ENCODE measurements at regions not wholly inside any gene's neighbourhood (a gene's known extent, or its start where the extent isn't known, plus 50 kb on each side); places are given as distances from the start of the nearest gene placed in this dataset.

- no peak for TF ChIP-seq POLR2AphosphoS5 (IDR thresholded peaks at IDR 0.05; ENCODE audit: low read depth, low read length)
- TF ChIP-seq TCF7L2 (IDR thresholded peaks at IDR 0.05; ENCODE audit: low read depth, low read length): no peak
- no peak for TF ChIP-seq SIN3A (IDR thresholded peaks at IDR 0.05; ENCODE audit: borderline replicate concordance, insufficient read depth, low read depth, low read length)
- BruUV-seq (replicated peaks): no TSS peak
- ATAC-seq (no peak), DNase-seq (ENCODE audit: low read depth, low spot score) (no peak)
- in situ Hi-C loops (cut with HindIII; ENCODE audit: low pct_unique_long_range_greater_than_20kb, low sequenced_read_pairs) (no loop called here), intact Hi-C loops (cut with micrococcal nuclease; ENCODE audit: unreplicated experiment) (no loop called here)
- no peaks in the 10 kb centered on the region for H3K27me3 ChIP-seq (ENCODE audit: control insufficient read depth, insufficient read depth, low read length)
- POLR2A ChIA-PET: no interaction called here
- H3K9me3 ChIP-seq (ENCODE audit: control insufficient read depth, insufficient read depth, low read depth, low read length): no peaks in the 10 kb centered on the region; the same call in 1 of the 2 replicates
- CTCF ChIA-PET: no interaction called here
- no peak overlapping the region for H3K4me3 ChIP-seq (ENCODE audit: low read depth in 2 of 2, low read length in 2 of 2)
- H3K4me1 ChIP-seq (ENCODE audit: control insufficient read depth, insufficient read depth, low read length): no peaks in the 10 kb centered on the region; the same call in 1 of the 2 replicates
- H3K27ac ChIP-seq (ENCODE audit: low read length): peak overlapping the region; percentile 80; the same call in 1 of the 2 replicates
- no peaks in the 10 kb centered on the region for H3K36me3 ChIP-seq (ENCODE audit: control insufficient read depth, insufficient read depth, low read length)
These were observed 76.8 kb upstream of the KLF6 start for GRCh38 chr10:3861795-3862194.

GRCh38 chr10:3858051-3858845 is 73.2 kb upstream of the KLF6 start:
- intact Hi-C loops (cut with micrococcal nuclease; ENCODE audit: unreplicated experiment) (no loop called here), in situ Hi-C loops (cut with HindIII; ENCODE audit: low pct_unique_long_range_greater_than_20kb, low sequenced_read_pairs) (no loop called here)
- CTCF ChIA-PET: no interaction called here
- H3K4me1 ChIP-seq (ENCODE audit: control insufficient read depth, insufficient read depth, low read length): peaks cover 14% of the 10 kb centered on the region
- DNase-seq (ENCODE audit: low read depth, low spot score) (no peak), ATAC-seq (no peak)
- peak overlapping the region; percentile 100 for H3K27ac ChIP-seq (ENCODE audit: low read length)
- H3K27me3 ChIP-seq (ENCODE audit: control insufficient read depth, insufficient read depth, low read length): no peaks in the 10 kb centered on the region
- no peaks in the 10 kb centered on the region for H3K36me3 ChIP-seq (ENCODE audit: control insufficient read depth, insufficient read depth, low read length)
- H3K9me3 ChIP-seq (ENCODE audit: control insufficient read depth, insufficient read depth, low read depth, low read length): no peaks in the 10 kb centered on the region; the same call in 1 of the 2 replicates
- TF ChIP-seq, protein P1, sequence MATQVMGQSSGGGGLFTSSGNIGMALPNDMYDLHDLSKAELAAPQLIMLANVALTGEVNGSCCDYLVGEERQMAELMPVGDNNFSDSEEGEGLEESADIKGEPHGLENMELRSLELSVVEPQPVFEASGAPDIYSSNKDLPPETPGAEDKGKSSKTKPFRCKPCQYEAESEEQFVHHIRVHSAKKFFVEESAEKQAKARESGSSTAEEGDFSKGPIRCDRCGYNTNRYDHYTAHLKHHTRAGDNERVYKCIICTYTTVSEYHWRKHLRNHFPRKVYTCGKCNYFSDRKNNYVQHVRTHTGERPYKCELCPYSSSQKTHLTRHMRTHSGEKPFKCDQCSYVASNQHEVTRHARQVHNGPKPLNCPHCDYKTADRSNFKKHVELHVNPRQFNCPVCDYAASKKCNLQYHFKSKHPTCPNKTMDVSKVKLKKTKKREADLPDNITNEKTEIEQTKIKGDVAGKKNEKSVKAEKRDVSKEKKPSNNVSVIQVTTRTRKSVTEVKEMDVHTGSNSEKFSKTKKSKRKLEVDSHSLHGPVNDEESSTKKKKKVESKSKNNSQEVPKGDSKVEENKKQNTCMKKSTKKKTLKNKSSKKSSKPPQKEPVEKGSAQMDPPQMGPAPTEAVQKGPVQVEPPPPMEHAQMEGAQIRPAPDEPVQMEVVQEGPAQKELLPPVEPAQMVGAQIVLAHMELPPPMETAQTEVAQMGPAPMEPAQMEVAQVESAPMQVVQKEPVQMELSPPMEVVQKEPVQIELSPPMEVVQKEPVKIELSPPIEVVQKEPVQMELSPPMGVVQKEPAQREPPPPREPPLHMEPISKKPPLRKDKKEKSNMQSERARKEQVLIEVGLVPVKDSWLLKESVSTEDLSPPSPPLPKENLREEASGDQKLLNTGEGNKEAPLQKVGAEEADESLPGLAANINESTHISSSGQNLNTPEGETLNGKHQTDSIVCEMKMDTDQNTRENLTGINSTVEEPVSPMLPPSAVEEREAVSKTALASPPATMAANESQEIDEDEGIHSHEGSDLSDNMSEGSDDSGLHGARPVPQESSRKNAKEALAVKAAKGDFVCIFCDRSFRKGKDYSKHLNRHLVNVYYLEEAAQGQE (IDR thresholded peaks at IDR 0.05; ENCODE audit: insufficient read depth in 1 of 2, low read depth in 2 of 2, low read length in 1 of 2): no peak
- TF ChIP-seq POLR2AphosphoS5 (IDR thresholded peaks at IDR 0.05; ENCODE audit: low read depth, low read length) (no peak), TCF7L2 (IDR thresholded peaks at IDR 0.05; ENCODE audit: low read depth, low read length) (no peak), SIN3A (IDR thresholded peaks at IDR 0.05; ENCODE audit: borderline replicate concordance, insufficient read depth, low read depth, low read length) (no peak)
- TF ChIP-seq, protein P2, sequence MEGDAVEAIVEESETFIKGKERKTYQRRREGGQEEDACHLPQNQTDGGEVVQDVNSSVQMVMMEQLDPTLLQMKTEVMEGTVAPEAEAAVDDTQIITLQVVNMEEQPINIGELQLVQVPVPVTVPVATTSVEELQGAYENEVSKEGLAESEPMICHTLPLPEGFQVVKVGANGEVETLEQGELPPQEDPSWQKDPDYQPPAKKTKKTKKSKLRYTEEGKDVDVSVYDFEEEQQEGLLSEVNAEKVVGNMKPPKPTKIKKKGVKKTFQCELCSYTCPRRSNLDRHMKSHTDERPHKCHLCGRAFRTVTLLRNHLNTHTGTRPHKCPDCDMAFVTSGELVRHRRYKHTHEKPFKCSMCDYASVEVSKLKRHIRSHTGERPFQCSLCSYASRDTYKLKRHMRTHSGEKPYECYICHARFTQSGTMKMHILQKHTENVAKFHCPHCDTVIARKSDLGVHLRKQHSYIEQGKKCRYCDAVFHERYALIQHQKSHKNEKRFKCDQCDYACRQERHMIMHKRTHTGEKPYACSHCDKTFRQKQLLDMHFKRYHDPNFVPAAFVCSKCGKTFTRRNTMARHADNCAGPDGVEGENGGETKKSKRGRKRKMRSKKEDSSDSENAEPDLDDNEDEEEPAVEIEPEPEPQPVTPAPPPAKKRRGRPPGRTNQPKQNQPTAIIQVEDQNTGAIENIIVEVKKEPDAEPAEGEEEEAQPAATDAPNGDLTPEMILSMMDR (IDR thresholded peaks at IDR 0.05): no peak
- POLR2A ChIA-PET: no interaction called here
- no TSS peak for BruUV-seq (replicated peaks)
- no peak overlapping the region for H3K4me3 ChIP-seq (ENCODE audit: low read depth in 2 of 2, low read length in 2 of 2)

- intact Hi-C loops (cut with micrococcal nuclease; ENCODE audit: unreplicated experiment): no loop called here
- ATAC-seq (no peak), DNase-seq (ENCODE audit: low read depth, low spot score) (no peak)
- no TSS peak for BruUV-seq (replicated peaks)
- no peak overlapping the region for H3K4me3 ChIP-seq (ENCODE audit: low read depth in 2 of 2, low read length in 2 of 2)
- no peaks in the 10 kb centered on the region for H3K36me3 ChIP-seq (ENCODE audit: control insufficient read depth, insufficient read depth, low read length)
- TF ChIP-seq, protein P2 (IDR thresholded peaks at IDR 0.05): no peak
- no peak for TF ChIP-seq TCF7L2 (IDR thresholded peaks at IDR 0.05; ENCODE audit: low read depth, low read length)
- no peak for TF ChIP-seq SIN3A (IDR thresholded peaks at IDR 0.05; ENCODE audit: borderline replicate concordance, insufficient read depth, low read depth, low read length)
- in situ Hi-C loops (cut with HindIII; ENCODE audit: low pct_unique_long_range_greater_than_20kb, low sequenced_read_pairs): no loop called here
- CTCF ChIA-PET: no interaction called here
- peak overlapping the region; percentile 100 for H3K27ac ChIP-seq (ENCODE audit: low read length)
- peaks cover 20% of the 10 kb centered on the region for H3K4me1 ChIP-seq (ENCODE audit: control insufficient read depth, insufficient read depth, low read length)
- H3K9me3 ChIP-seq (ENCODE audit: control insufficient read depth, insufficient read depth, low read depth, low read length): no peaks in the 10 kb centered on the region; the same call in 1 of the 2 replicates
- no peaks in the 10 kb centered on the region for H3K27me3 ChIP-seq (ENCODE audit: control insufficient read depth, insufficient read depth, low read length)
- POLR2A ChIA-PET: no interaction called here
These were observed 72.3 kb upstream of the KLF6 start for GRCh38 chr10:3857318-3857717.

Measured in Panc1 (cell line).